Ishikawa (cell line): ENCODE measurements at regions not wholly inside any gene's neighbourhood (a gene's known extent, or its start where the extent isn't known, plus 50 kb on each side); places are given as distances from the start of the nearest gene placed in this dataset.

Experiments
- CEBPB ChIP-seq: IDR thresholded peaks from 2 replicates; pipeline ENCODE4 v1.6.1; 2012
- CREB1 ChIP-seq: IDR thresholded peaks from 2 replicates; pipeline ENCODE4 v1.6.1; 2012; ENCODE audit warnings: low read depth
- EGR1 ChIP-seq: IDR thresholded peaks from 2 replicates; pipeline ENCODE4 v1.6.1; 2012
- EP300 ChIP-seq: IDR thresholded peaks from 2 replicates; pipeline ENCODE4 v1.6.1; 2012; ENCODE audit warnings: borderline replicate concordance
- FOXM1 ChIP-seq: IDR thresholded peaks from 2 replicates; pipeline ENCODE4 v1.6.1; 2012; ENCODE audit warnings: low read depth, borderline replicate concordance
- NFIC ChIP-seq: IDR thresholded peaks from 2 replicates; pipeline ENCODE4 v1.6.1; 2012
- RAD21 ChIP-seq: IDR thresholded peaks from 2 replicates; pipeline ENCODE4 v1.6.1; 2012; ENCODE audit warnings: low read depth
- TAF1 ChIP-seq: IDR thresholded peaks from 2 replicates; pipeline ENCODE4 v1.6.1; 2012; ENCODE audit warnings: low read depth, mild to moderate bottlenecking
- TCF12 ChIP-seq: IDR thresholded peaks from 2 replicates; pipeline ENCODE4 v1.6.1; 2012; ENCODE audit warnings: low read depth
- TEAD4 ChIP-seq: IDR thresholded peaks from 2 replicates; pipeline ENCODE4 v1.6.1; 2012
- YY1 ChIP-seq: IDR thresholded peaks from 2 replicates; pipeline ENCODE4 v1.6.1; 2012; ENCODE audit warnings: low read depth
- ZBTB7A ChIP-seq: IDR thresholded peaks from 2 replicates; pipeline ENCODE4 v1.6.1; 2012; ENCODE audit warnings: low read depth
- TF ChIP-seq, protein P1 (sequence below): IDR thresholded peaks from 2 replicates; pipeline ENCODE4 v1.6.1; 2012
- TF ChIP-seq, protein P2 (sequence below): IDR thresholded peaks from 2 replicates; pipeline ENCODE4 v1.6.1; 2012; ENCODE audit warnings: low read depth, mild to moderate bottlenecking
- TF ChIP-seq, protein P3 (sequence below): IDR thresholded peaks from 2 replicates; pipeline ENCODE4 v1.6.1; 2012

DNA sequence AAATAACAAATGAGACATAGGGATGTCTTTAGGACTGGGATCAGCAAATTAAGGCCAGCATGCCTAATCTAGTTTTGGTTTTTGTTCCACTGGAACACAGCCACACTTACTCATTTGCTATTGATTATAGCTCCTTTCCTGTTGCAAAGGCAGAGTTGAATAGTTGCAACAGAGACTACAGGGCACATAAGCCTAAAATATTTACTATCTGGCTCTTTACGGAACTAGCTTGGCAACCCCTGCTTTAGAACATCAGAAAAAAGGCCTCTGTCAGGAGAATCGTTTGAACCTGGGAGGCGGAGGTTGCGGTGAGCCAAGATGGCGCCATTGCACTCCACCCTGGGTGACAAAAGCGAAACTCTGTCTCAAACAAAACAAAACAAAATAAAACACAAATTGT, 384.8 kb downstream of the ELAVL2 start:
- TF ChIP-seq NFIC (no peak), CREB1 (no peak), TAF1 (no peak), TEAD4 (no peak), FOXM1 (no peak), YY1 (no peak), EP300 (no peak), RAD21 (no peak), TCF12 (no peak), EGR1 (no peak), ZBTB7A (no peak), CEBPB (no peak)
- TF ChIP-seq, protein P1, sequence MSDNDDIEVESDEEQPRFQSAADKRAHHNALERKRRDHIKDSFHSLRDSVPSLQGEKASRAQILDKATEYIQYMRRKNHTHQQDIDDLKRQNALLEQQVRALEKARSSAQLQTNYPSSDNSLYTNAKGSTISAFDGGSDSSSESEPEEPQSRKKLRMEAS: no peak
- TF ChIP-seq, protein P2, sequence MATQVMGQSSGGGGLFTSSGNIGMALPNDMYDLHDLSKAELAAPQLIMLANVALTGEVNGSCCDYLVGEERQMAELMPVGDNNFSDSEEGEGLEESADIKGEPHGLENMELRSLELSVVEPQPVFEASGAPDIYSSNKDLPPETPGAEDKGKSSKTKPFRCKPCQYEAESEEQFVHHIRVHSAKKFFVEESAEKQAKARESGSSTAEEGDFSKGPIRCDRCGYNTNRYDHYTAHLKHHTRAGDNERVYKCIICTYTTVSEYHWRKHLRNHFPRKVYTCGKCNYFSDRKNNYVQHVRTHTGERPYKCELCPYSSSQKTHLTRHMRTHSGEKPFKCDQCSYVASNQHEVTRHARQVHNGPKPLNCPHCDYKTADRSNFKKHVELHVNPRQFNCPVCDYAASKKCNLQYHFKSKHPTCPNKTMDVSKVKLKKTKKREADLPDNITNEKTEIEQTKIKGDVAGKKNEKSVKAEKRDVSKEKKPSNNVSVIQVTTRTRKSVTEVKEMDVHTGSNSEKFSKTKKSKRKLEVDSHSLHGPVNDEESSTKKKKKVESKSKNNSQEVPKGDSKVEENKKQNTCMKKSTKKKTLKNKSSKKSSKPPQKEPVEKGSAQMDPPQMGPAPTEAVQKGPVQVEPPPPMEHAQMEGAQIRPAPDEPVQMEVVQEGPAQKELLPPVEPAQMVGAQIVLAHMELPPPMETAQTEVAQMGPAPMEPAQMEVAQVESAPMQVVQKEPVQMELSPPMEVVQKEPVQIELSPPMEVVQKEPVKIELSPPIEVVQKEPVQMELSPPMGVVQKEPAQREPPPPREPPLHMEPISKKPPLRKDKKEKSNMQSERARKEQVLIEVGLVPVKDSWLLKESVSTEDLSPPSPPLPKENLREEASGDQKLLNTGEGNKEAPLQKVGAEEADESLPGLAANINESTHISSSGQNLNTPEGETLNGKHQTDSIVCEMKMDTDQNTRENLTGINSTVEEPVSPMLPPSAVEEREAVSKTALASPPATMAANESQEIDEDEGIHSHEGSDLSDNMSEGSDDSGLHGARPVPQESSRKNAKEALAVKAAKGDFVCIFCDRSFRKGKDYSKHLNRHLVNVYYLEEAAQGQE: no peak
- TF ChIP-seq, protein P3, sequence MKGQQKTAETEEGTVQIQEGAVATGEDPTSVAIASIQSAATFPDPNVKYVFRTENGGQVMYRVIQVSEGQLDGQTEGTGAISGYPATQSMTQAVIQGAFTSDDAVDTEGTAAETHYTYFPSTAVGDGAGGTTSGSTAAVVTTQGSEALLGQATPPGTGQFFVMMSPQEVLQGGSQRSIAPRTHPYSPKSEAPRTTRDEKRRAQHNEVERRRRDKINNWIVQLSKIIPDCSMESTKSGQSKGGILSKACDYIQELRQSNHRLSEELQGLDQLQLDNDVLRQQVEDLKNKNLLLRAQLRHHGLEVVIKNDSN: no peak

- TF ChIP-seq, protein P1: no peak
These were observed 381.4 kb downstream of the ELAVL2 start for GRCh38 chr9:23444658-23445057.

GRCh38 chr9:23447166-23447565, 378.9 kb downstream of the ELAVL2 start:
- no peak for TF ChIP-seq YY1
- TF ChIP-seq, protein P2: no peak
- no peak for TF ChIP-seq TCF12
- no peak for TF ChIP-seq TAF1
- no peak for TF ChIP-seq TEAD4
- TF ChIP-seq, protein P1: no peak
- no peak for TF ChIP-seq CEBPB

GRCh38 chr9:23447944-23448343, 378.1 kb downstream of the ELAVL2 start:
- TF ChIP-seq CEBPB: no peak
- no peak for TF ChIP-seq YY1
- TF ChIP-seq, protein P3: no peak

GRCh38 chr9:23451802-23452418, 374.1 kb downstream of the ELAVL2 start:
- TF ChIP-seq ZBTB7A (no peak), EP300 (no peak), CREB1 (no peak), RAD21 (no peak)
- TF ChIP-seq, protein P3: no peak
- TF ChIP-seq, protein P2: no peak
